ENCODE measurements at regions not wholly inside any gene's neighbourhood (a gene's known extent, or its start where the extent isn't known, plus 50 kb on each side); places are given as distances from the start of the nearest gene placed in this dataset.

GRCh38 chr4:136850446-136850845 lies 681.8 kb downstream of the PCDH18 start:
- TF ChIP-seq TEAD4 (IDR thresholded peaks at IDR 0.05), result no peak
- no peak for TF ChIP-seq TCF12 (IDR thresholded peaks at IDR 0.05; ENCODE audit: low read depth)
- no peak for TF ChIP-seq CEBPB (IDR thresholded peaks at IDR 0.05)
- no peak for TF ChIP-seq MAX (IDR thresholded peaks at IDR 0.05)
- no peak for TF ChIP-seq CREB1 (IDR thresholded peaks at IDR 0.05; ENCODE audit: low read depth)
- TF ChIP-seq YY1 (IDR thresholded peaks at IDR 0.05; ENCODE audit: low read depth), result no peak
- TF ChIP-seq TAF1 (IDR thresholded peaks at IDR 0.05; ENCODE audit: low read depth), result no peak
- no peak for TF ChIP-seq EP300 (IDR thresholded peaks at IDR 0.05; ENCODE audit: borderline replicate concordance)
- TF ChIP-seq REST (IDR thresholded peaks at IDR 0.05; ENCODE audit: low read depth), result no peak
- no peak for TF ChIP-seq FOXM1 (IDR thresholded peaks at IDR 0.05; ENCODE audit: borderline replicate concordance, low read depth)
- TF ChIP-seq RAD21 (IDR thresholded peaks at IDR 0.05; ENCODE audit: low read depth), result no peak
- no peak for TF ChIP-seq NFIC (IDR thresholded peaks at IDR 0.05)
- no peak for TF ChIP-seq EGR1 (IDR thresholded peaks at IDR 0.05)
- TF ChIP-seq ZBTB7A (IDR thresholded peaks at IDR 0.05; ENCODE audit: low read depth), result no peak
- no peak for TF ChIP-seq USF1 (IDR thresholded peaks at IDR 0.05)

GRCh38 chr4:136847881-136848621 lies 684.2 kb downstream of the PCDH18 start:
- TF ChIP-seq RAD21 (IDR thresholded peaks at IDR 0.05; ENCODE audit: low read depth), result no peak
- no peak for TF ChIP-seq EGR1 (IDR thresholded peaks at IDR 0.05)
- no peak for TF ChIP-seq USF1 (IDR thresholded peaks at IDR 0.05)
- TF ChIP-seq EP300 (IDR thresholded peaks at IDR 0.05; ENCODE audit: borderline replicate concordance), result no peak
- no peak for TF ChIP-seq ZBTB7A (IDR thresholded peaks at IDR 0.05; ENCODE audit: low read depth)
- no peak for TF ChIP-seq REST (IDR thresholded peaks at IDR 0.05; ENCODE audit: low read depth)

GRCh38 chr4:136841526-136841925 lies 690.8 kb downstream of the PCDH18 start:
- TF ChIP-seq TCF12 (IDR thresholded peaks at IDR 0.05; ENCODE audit: low read depth), result no peak
- TF ChIP-seq REST (IDR thresholded peaks at IDR 0.05; ENCODE audit: low read depth), result no peak
- no peak for TF ChIP-seq USF1 (IDR thresholded peaks at IDR 0.05)
- no peak for TF ChIP-seq NFIC (IDR thresholded peaks at IDR 0.05)
- TF ChIP-seq CREB1 (IDR thresholded peaks at IDR 0.05; ENCODE audit: low read depth), result no peak
- no peak for TF ChIP-seq ZBTB7A (IDR thresholded peaks at IDR 0.05; ENCODE audit: low read depth)
- no peak for TF ChIP-seq TEAD4 (IDR thresholded peaks at IDR 0.05)
- TF ChIP-seq TAF1 (IDR thresholded peaks at IDR 0.05; ENCODE audit: low read depth), result no peak

- TF ChIP-seq YY1 (IDR thresholded peaks at IDR 0.05; ENCODE audit: low read depth) (no peak), ZBTB7A (IDR thresholded peaks at IDR 0.05; ENCODE audit: low read depth) (no peak), TCF12 (IDR thresholded peaks at IDR 0.05; ENCODE audit: low read depth) (no peak), CEBPB (IDR thresholded peaks at IDR 0.05) (no peak), EGR1 (IDR thresholded peaks at IDR 0.05) (no peak), TAF1 (IDR thresholded peaks at IDR 0.05; ENCODE audit: low read depth) (no peak), EP300 (IDR thresholded peaks at IDR 0.05; ENCODE audit: borderline replicate concordance) (no peak), FOXM1 (IDR thresholded peaks at IDR 0.05; ENCODE audit: borderline replicate concordance, low read depth) (no peak), MAX (IDR thresholded peaks at IDR 0.05) (no peak), REST (IDR thresholded peaks at IDR 0.05; ENCODE audit: low read depth) (no peak), RAD21 (IDR thresholded peaks at IDR 0.05; ENCODE audit: low read depth) (no peak), USF1 (IDR thresholded peaks at IDR 0.05) (no peak)
Measured at GRCh38 chr4:136838607-136839006, 693.7 kb downstream of the PCDH18 start.

All from Ishikawa (cell line).